Naive B cell (primary cell): ENCODE measurements at regions not wholly inside any gene's neighbourhood (a gene's known extent, or its start where the extent isn't known, plus 50 kb on each side); places are given as distances from the start of the nearest gene placed in this dataset.

Experiments
- ATAC-seq, 2 donors: fragments of 150-1000 bp; cut with Tn5 transposase; 2 replicates each; pipeline ENCODE4 v1.10.0; 2021; ENCODE audit warnings: low read depth in 2 of 2, mild to moderate bottlenecking in 2 of 2, moderate library complexity in 2 of 2
- DNase-seq: peaks from one replicate; pipeline ENCODE4 v3.0.0; 2022
- H3K27ac Mint-ChIP-seq, 6 donors: one replicate each; pipeline ENCODE4 v1.8.0; 2020 to 2022; ENCODE audit warnings: mild to moderate bottlenecking in 6 of 6, mixed read lengths in 6 of 6, moderate library complexity in 5 of 6, inconsistent platforms in 2 of 6
- H3K27me3 Mint-ChIP-seq, 3 donors: one replicate each; pipeline ENCODE4 v1.8.0; 2021 to 2022; ENCODE audit warnings: mixed read lengths in 3 of 3, mild to moderate bottlenecking in 1 of 3
- H3K36me3 Mint-ChIP-seq, 2 donors: one replicate each; pipeline ENCODE4 v1.8.0; 2020 to 2022; ENCODE audit warnings: mixed read lengths in 2 of 2, inconsistent platforms in 1 of 2, mild to moderate bottlenecking in 1 of 2
- H3K4me1 Mint-ChIP-seq, 3 donors: one replicate each; pipeline ENCODE4 v1.8.0; 2020 to 2022; ENCODE audit warnings: mixed read lengths in 3 of 3, inconsistent platforms in 1 of 3, mild to moderate bottlenecking in 1 of 3, moderate library complexity in 1 of 3
- H3K4me3 Mint-ChIP-seq, 8 donors: one replicate each; pipeline ENCODE4 v1.8.0; 2020 to 2022; ENCODE audit warnings: mild to moderate bottlenecking in 8 of 8, mixed read lengths in 8 of 8, moderate library complexity in 8 of 8, inconsistent platforms in 2 of 8
- H3K9me3 Mint-ChIP-seq, 7 donors: one replicate each; pipeline ENCODE4 v1.8.0; 2020 to 2022; ENCODE audit warnings: mixed read lengths in 7 of 7, mild to moderate bottlenecking in 5 of 7, inconsistent platforms in 2 of 7, moderate library complexity in 1 of 7

GRCh38 chr20:40238511-40238910 is 450.5 kb downstream of the MAFB start:
- Mint-ChIP-seq H3K4me1 (no peaks in the 10 kb centered on the region), H3K4me3 (no peak overlapping the region), H3K27ac (no peak overlapping the region), H3K9me3 (peaks cover 0 to 3% (median 0%) of the 10 kb centered on the region in 7 donors), H3K36me3 (no peaks in the 10 kb centered on the region), H3K27me3 (peaks cover 0 to 16% (median 6%) of the 10 kb centered on the region in 3 donors)
- DNase-seq (no peak), ATAC-seq (no peak)

GRCh38 chr20:40234593-40234992 is 454.4 kb downstream of the MAFB start:
- peaks cover 0 to 4% (median 1%) of the 10 kb centered on the region in 7 donors for H3K9me3 Mint-ChIP-seq
- no peak overlapping the region for H3K4me3 Mint-ChIP-seq
- H3K36me3 Mint-ChIP-seq, result no peaks in the 10 kb centered on the region
- H3K4me1 Mint-ChIP-seq, result no peaks in the 10 kb centered on the region
- ATAC-seq, result no peak
- H3K27ac Mint-ChIP-seq, result no peak overlapping the region
- DNase-seq, result no peak
- peaks cover 3 to 13% (median 12%) of the 10 kb centered on the region in 3 donors for H3K27me3 Mint-ChIP-seq

DNA sequence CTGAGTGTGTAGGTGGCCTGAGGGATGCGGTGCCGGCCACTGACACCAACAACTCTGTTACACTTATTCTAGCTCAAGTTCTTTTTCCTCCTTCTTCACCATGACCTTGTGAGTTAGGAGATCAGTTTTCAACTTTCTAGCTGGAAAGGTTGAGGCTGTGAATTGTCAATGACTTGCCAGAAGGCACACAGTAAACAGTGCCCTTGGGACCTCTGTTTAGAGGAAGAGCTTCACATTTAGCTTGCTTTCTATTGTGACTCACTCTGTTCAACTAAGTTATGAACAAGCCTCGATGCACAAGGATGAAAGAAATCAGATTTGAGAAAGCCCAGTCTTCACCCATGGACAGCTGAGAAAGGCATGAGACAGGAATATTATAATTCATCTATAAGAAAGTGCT is 455.6 kb downstream of the MAFB start:
- H3K4me3 Mint-ChIP-seq, result no peak overlapping the region

DNA sequence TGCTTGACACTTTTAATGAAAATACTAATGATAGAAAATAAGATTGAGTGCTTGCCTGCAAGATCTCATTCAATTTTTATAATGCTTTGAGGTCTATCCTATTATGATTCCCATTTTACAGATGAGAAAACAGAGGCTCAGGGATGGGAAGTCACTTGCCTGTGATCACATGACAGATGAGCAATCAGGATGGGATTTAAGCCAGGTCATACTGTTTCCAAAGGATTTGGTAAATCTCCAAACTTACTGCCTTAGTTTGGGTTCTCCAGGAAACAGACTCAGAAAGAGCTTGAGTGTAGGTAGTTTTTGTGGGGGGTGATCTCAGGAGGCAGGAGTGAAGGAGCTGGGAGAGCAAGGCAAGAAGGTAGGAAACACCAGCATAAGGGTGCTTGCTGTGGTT is 456.3 kb downstream of the MAFB start:
- DNase-seq, result no peak
- no peaks in the 10 kb centered on the region for H3K4me1 Mint-ChIP-seq
- H3K9me3 Mint-ChIP-seq, result peaks cover 0 to 4% (median 1%) of the 10 kb centered on the region in 7 donors
- H3K36me3 Mint-ChIP-seq, result no peaks in the 10 kb centered on the region
- no peak overlapping the region for H3K27ac Mint-ChIP-seq
- ATAC-seq, result no peak
- H3K4me3 Mint-ChIP-seq, result no peak overlapping the region
- H3K27me3 Mint-ChIP-seq, result peaks cover 3 to 8% (median 5%) of the 10 kb centered on the region in 3 donors

More for the DNA sequence above, 455.6 kb downstream of the MAFB start:
- no peak for DNase-seq
- Mint-ChIP-seq H3K36me3 (no peaks in the 10 kb centered on the region), H3K27ac (no peak overlapping the region), H3K27me3 (peaks cover 3 to 8% (median 5%) of the 10 kb centered on the region in 3 donors), H3K4me1 (no peaks in the 10 kb centered on the region), H3K9me3 (peaks cover 0 to 4% (median 1%) of the 10 kb centered on the region in 7 donors)
- no peak for ATAC-seq

DNA sequence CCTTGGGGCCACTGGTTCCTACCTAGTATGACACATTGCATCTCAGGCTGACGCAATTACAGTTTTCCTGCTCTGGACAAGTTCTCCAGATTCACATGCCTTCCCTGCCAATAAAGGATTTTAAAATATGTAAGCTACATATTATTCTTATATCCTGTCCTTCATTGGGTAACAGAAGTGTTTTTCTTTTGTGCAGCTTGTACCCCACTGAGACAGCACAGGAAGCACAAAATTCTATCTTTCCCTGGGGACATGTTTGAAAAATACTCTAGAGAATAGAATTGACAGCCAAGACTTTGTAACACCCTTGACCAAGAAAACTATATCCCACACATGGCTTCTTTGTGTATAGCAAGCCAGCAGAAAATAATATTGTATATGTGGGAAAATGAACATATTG is 456.8 kb downstream of the MAFB start:
- H3K9me3 Mint-ChIP-seq, result peaks cover 0 to 4% (median 1%) of the 10 kb centered on the region in 7 donors
- no peak for DNase-seq

DNA sequence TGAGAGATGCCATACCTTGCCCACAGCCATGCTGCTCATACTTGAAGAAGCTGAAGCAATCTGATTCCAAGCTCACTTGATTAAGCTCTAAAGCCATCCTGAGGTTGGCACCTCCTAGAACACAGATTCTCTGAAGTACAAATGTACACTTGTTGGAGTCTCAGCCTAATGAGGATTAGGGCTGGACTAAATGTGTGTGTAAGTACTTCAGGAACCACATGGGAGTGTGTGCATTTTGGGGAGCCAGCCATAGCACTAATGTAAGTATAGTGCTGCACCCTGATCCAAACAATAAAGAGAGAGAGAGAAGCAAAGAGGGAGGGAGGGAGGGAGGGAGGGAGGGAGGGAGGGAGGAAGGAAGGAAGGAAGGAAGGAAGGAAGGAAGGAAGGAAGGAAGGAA is 458.6 kb downstream of the MAFB start:
- Mint-ChIP-seq H3K4me1 (no peaks in the 10 kb centered on the region), H3K9me3 (peaks cover 0 to 4% (median 0%) of the 10 kb centered on the region in 7 donors), H3K27me3 (peaks cover 0 to 8% (median 3%) of the 10 kb centered on the region in 3 donors), H3K27ac (no peak overlapping the region), H3K4me3 (no peak overlapping the region), H3K36me3 (no peaks in the 10 kb centered on the region)
- DNase-seq (no peak), ATAC-seq (no peak)

More for the DNA sequence above, 456.8 kb downstream of the MAFB start:
- ATAC-seq, result no peak
- Mint-ChIP-seq H3K4me3 (no peak overlapping the region), H3K27me3 (peaks cover 3 to 8% (median 5%) of the 10 kb centered on the region in 3 donors), H3K36me3 (no peaks in the 10 kb centered on the region), H3K4me1 (no peaks in the 10 kb centered on the region), H3K27ac (no peak overlapping the region)

- H3K9me3 Mint-ChIP-seq, result peaks cover 0 to 3% (median 0%) of the 10 kb centered on the region in 7 donors
- H3K27me3 Mint-ChIP-seq, result peaks cover 0 to 17% (median 0%) of the 10 kb centered on the region in 3 donors
- no peak overlapping the region for H3K27ac Mint-ChIP-seq
- H3K36me3 Mint-ChIP-seq, result no peaks in the 10 kb centered on the region
- ATAC-seq (no peak), DNase-seq (no peak)
- no peak overlapping the region for H3K4me3 Mint-ChIP-seq
- no peaks in the 10 kb centered on the region for H3K4me1 Mint-ChIP-seq
Measured at GRCh38 chr20:40225596-40225995, 463.4 kb downstream of the MAFB start.

GRCh38 chr20:40223810-40224209 is 465.2 kb downstream of the MAFB start:
- DNase-seq (no peak), ATAC-seq (no peak)
- Mint-ChIP-seq H3K4me1 (no peaks in the 10 kb centered on the region), H3K27ac (no peak overlapping the region), H3K36me3 (no peaks in the 10 kb centered on the region), H3K9me3 (peaks cover 0 to 3% (median 0%) of the 10 kb centered on the region in 7 donors), H3K27me3 (peaks cover 0 to 12% (median 0%) of the 10 kb centered on the region in 3 donors), H3K4me3 (no peak overlapping the region)

- peaks cover 0 to 19% (median 14%) of the 10 kb centered on the region in 3 donors for H3K27me3 Mint-ChIP-seq
- DNase-seq (no peak), ATAC-seq (no peak)
- no peak overlapping the region for H3K4me3 Mint-ChIP-seq
- H3K4me1 Mint-ChIP-seq, result no peaks in the 10 kb centered on the region
- H3K27ac Mint-ChIP-seq, result no peak overlapping the region
- peaks cover 0 to 4% (median 2%) of the 10 kb centered on the region in 7 donors for H3K9me3 Mint-ChIP-seq
- no peaks in the 10 kb centered on the region for H3K36me3 Mint-ChIP-seq
Measured at GRCh38 chr20:40218971-40219370, 470.1 kb downstream of the MAFB start.

GRCh38 chr20:40218316-40218969 is 470.6 kb downstream of the MAFB start:
- H3K4me1 Mint-ChIP-seq, result no peaks in the 10 kb centered on the region
- no peak overlapping the region for H3K27ac Mint-ChIP-seq
- DNase-seq (no peak), ATAC-seq (no peak)
- H3K9me3 Mint-ChIP-seq, result peaks cover 0 to 4% (median 3%) of the 10 kb centered on the region in 7 donors
- no peaks in the 10 kb centered on the region for H3K36me3 Mint-ChIP-seq
- H3K4me3 Mint-ChIP-seq, result no peak overlapping the region
- H3K27me3 Mint-ChIP-seq, result peaks cover 0 to 17% (median 14%) of the 10 kb centered on the region in 3 donors

DNA sequence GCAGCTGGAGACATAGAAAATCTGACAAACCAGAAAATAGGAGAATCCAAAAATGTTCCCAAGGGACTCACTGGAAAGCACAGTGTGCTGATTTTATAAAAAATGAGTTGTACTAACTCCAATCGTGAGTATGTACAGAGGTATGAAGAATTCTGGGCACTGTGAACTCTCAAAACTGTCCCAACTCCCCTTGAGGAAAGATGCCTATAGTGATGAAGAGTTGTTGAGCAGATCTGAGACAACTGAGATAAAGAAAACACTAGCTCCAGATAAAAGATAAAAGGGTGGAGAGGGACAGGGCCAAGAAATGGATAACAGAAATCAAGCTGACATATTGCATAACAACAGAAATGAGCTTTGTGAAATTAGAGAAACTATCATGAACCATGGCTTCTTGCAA is 481.4 kb downstream of the MAFB start:
- ATAC-seq (no peak), DNase-seq (no peak)
- no peaks in the 10 kb centered on the region for H3K4me1 Mint-ChIP-seq
- peaks cover 4 to 22% (median 9%) of the 10 kb centered on the region in 7 donors for H3K9me3 Mint-ChIP-seq
- H3K27ac Mint-ChIP-seq, result no peak overlapping the region
- peaks cover 5 to 25% (median 12%) of the 10 kb centered on the region in 3 donors for H3K27me3 Mint-ChIP-seq
- no peak overlapping the region for H3K4me3 Mint-ChIP-seq
- H3K36me3 Mint-ChIP-seq, result no peaks in the 10 kb centered on the region

- peaks cover 10 to 30% (median 20%) of the 10 kb centered on the region in 3 donors for H3K27me3 Mint-ChIP-seq
- no peak for ATAC-seq
- H3K27ac Mint-ChIP-seq, result no peak overlapping the region
- no peak for DNase-seq
- H3K4me1 Mint-ChIP-seq, result no peaks in the 10 kb centered on the region
- H3K4me3 Mint-ChIP-seq, result no peak overlapping the region
- peaks cover 4 to 22% (median 9%) of the 10 kb centered on the region in 7 donors for H3K9me3 Mint-ChIP-seq
- no peaks in the 10 kb centered on the region for H3K36me3 Mint-ChIP-seq
Measured at GRCh38 chr20:40205971-40206370, 483.1 kb downstream of the MAFB start.

DNA sequence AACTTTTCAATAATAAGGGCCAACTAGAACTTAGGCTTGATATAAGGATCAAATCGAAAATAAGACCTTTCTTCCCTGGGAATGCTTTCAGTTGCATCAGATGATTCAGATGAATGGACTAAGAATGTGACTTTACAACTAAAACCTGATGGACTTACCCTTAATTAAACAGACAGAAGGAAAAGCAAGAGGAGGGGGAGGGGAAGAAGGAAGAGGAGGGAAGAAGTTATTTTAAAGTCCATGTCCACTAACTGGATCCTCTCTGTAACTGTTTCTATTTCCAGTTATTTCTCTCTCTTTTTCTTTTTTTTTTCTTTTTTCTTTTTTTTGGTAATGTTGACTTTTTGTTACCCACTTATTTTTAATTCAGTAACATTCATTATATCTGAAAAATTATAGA is 486.0 kb downstream of the MAFB start:
- ATAC-seq (no peak), DNase-seq (no peak)
- H3K4me1 Mint-ChIP-seq, result no peaks in the 10 kb centered on the region
- no peaks in the 10 kb centered on the region for H3K36me3 Mint-ChIP-seq
- H3K27me3 Mint-ChIP-seq, result peaks cover 10 to 30% (median 21%) of the 10 kb centered on the region in 3 donors
- H3K4me3 Mint-ChIP-seq, result peak overlapping the region in 1 of 8 donors; percentile 77
- peaks cover 4 to 9% (median 7%) of the 10 kb centered on the region in 7 donors for H3K9me3 Mint-ChIP-seq
- no peak overlapping the region for H3K27ac Mint-ChIP-seq

DNA sequence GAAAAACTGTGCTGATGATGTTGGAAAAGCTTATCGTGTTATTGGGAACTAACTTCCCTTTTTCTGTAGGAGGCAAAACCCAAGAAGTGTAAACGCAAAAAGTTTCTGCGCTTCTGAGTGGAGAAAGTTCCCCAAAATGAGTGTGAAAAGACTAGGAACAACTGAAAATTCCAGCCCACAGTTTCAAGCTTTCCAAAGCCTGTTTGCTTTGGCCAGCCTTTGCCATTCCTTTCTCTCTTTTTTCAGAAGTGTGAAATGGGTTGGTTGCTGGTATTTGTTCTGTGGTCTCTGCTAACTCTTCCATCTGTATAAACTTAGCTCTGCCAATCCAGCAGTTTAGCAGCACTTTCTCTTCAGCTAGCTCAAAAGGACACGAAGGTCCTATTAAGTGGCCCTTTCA is 491.3 kb downstream of the MAFB start:
- Mint-ChIP-seq H3K27me3 (peaks cover 4 to 14% (median 5%) of the 10 kb centered on the region in 3 donors), H3K36me3 (no peaks in the 10 kb centered on the region), H3K4me1 (no peaks in the 10 kb centered on the region), H3K4me3 (no peak overlapping the region), H3K9me3 (peaks cover 0 to 2% (median 0%) of the 10 kb centered on the region in 7 donors), H3K27ac (no peak overlapping the region)
- DNase-seq (no peak), ATAC-seq (no peak)
